HG03045 (cell line): ENCODE measurements at regions not wholly inside any gene's neighbourhood (a gene's known extent, or its start where the extent isn't known, plus 50 kb on each side); places are given as distances from the start of the nearest gene placed in this dataset.
"Not testable (repeated sequence)": the region's sequence is repeated elsewhere in the genome, so short reads cannot be mapped to it uniquely, and the experiment has no call there.

Source experiments
- ATAC-seq: cut with Tn5 transposase; IDR thresholded peaks from one replicate; pipeline ENCODE4 v1.9.1; 2021; ENCODE audit warnings: mild to moderate bottlenecking, moderate library complexity; ENCODE audit not compliant: unreplicated experiment

DNA sequence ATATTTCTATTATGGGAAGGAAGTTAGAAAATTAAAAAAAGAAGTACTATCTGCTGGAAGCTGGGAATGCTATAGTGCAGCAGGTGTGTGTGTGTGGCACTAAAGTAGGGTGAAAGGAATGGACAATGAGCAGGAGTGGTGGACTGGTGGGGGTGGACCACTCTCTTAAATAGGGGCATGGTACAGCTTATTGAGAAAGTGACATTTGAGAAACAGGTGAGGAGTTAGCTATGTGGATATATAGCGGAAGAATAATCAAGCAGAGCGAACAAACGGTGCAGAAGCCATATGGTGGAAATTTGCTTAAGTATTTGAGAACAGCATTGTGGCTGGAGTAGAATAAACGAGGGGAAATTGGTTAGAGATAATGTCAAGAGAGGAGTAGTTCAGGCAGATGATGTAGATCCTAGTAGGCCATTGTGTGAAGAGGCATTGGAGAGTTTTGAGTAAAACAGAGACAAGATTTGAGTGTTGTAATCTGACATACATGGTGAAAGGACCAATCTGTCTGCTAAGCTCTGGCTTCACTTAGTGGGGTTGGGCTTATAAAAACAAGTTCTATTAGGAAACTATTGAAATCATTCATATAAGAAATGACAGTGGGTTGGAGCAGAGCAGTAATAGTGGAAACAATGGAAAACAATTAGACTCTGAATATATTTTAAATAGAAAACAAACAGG, 149.2 kb upstream of the SYT10 start:
- ATAC-seq = no peak

DNA sequence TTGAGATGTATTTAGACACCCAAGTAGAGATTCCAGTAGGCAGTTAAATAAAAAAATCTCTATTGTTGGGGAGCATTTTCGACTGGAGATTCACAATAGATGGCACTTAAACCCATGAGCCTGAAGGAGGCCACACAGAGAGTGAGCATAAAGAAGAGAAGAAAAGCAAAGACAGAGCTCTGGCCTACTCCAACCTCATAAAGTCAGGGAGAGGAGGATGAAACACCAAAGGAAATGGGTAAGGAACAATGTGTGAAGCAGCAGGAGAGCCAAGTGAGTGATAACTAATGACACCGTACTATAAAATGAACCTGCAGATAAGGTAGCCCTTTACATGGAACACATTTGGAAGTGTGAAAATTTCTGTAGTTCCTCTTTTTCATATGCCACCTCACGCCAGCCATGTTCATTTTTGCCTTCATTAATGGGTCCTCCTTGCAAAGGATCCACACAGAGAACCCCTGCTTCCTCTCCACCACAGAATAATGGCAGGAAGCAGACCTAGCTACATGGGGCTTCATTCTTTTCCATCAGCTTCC, 150.0 kb upstream of the SYT10 start:
- no peak for ATAC-seq

DNA sequence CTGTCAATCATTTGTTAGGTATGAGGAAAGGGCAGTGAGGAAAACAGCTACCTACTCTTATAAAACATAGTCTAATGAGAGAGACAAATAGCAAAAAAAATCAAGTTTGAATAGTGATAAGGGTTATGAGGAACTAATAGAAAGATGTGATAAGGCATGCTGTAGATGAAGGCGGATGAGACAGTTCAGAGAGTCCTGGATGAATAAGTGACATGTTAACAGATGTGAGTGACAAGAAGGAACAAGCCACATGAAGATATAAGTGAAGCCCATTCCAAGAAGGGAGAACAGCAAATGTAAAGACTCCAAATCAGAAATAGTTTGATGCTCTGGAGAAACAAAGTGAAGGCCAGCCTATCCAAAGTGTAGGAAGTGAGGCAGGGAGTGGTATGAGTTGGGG, 154.1 kb upstream of the SYT10 start:
- ATAC-seq = no peak

DNA sequence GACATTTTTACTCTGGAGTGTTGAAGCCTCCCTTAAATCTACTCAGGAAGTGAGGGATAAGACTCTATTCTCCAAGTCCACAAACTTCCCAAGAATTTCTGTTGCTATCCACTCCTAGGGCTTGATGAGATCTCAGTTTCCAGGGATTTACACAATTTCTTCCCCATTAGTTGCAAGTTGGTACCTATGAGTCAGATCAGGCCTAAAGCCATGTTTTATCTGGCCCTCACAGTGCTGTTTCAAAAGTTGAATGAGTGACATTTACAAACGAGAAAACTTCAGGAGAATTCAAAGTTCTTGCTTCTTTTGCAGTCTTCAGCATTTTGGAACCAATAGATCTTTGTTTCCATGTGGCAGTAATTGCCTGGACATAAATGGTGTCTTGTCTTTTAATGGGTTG, 156.4 kb upstream of the SYT10 start:
- ATAC-seq = no peak

DNA sequence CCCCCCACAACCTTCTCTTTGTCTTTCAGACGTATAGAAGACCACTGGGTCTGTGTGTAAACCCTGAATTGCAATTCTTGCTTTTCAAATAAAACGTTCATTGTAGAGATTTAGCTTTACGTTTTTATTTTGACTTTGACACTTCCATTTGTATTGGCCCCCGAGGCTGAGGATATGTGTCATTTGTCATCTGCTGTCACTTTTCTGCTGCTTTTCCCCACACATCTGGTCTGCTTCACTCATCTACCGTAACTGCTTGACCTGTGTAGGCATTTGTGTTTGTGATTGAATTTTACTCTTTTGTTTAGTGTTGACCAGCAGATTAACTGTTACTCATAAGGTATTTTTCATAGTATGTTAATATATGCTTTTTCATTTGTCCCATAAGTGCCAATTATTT, 157.2 kb upstream of the SYT10 start:
- ATAC-seq = no peak

DNA sequence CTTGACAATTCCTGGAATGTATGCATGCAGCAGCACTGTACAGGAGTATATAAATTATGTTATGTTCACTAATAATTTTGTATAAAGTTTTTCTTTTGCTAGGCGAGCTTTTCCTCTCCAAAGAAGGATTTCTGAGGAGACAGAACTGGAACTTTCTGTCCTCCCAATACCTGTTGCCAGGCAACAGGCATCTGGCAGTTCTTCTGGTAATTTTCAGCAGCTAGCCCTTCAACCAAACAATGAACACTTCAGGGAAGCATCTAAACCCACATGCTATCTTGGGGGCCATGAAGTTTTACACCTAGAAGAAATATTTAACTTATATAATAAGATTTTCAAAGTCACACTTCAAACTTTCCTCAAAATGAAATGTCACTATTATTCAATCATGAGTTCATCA, 162.9 kb upstream of the SYT10 start:
- no peak for ATAC-seq

DNA sequence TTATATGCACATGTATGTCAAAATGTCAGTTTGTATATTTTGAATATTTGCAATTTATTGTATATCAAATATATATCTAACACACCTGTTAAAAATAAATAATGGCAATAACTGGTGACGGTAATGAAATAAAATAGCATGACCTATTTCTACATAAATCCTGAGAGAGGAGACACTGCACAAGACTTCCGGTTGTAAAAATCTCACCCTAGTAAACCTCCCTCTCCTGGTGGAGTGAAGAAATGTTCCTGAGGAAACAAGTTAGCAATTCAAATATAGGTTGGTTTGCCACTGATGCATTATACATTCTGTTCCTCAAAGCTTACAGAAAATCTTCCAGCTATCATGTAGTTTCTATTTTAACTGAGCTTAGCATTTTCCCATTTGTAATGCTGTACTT, 166.1 kb upstream of the SYT10 start:
- no peak for ATAC-seq

DNA sequence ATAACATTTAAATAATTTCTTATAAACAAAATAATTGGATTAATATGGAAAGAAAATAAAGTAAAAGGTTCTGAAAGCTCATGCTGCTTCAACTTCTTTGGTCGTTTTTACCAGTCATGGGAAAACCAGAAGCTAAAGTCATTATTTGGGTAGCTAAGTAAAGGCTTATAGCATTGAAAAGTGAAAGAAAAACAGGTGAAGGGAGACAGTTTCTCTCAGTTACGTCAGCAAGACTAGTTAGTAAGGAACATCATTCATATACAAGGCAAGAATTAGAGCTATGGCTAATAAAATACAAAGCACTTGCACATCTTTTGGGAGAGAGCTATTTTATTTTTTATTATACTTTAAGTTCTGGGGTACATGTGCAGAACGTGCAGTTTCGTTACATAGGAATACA, 170.3 kb upstream of the SYT10 start:
- no peak for ATAC-seq

DNA sequence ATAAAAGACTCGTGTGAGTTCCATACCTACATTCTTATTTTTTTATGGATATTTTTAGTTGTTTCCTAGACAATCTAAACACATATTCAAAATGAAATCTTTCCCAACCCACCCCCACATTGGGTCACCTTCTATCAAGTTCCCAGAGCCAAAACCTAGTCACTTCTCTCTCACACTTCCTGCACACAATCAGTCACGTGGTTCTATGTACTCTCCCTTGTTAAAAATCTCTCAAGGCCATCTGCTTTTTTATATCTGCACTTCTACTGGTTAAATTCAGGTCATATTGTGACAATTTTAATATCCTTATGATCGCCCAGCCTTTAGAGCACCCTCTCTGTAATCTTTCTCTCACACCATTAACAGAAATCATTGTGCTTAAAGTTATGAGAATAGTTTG, 175.0 kb upstream of the SYT10 start:
- ATAC-seq = no peak

DNA sequence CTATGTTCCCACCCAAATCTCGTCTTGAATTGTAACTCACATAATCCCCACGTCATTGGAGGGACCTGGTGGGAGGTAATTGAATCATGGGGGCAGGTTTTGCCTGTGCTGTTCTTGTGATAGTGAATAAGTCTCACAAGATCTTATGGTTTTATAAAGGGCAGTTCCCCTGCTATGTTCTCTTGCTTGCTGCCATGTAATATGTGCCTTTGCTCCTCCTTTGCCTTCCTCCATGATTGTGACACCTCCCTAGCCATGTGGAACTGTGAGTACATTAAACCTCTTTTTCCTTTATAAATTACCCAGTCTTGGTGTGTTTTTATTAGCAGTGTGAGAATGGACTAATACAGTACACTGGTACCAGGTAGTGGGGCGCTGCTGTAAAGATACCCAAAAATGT, 177.6 kb upstream of the SYT10 start:
- ATAC-seq = no peak

DNA sequence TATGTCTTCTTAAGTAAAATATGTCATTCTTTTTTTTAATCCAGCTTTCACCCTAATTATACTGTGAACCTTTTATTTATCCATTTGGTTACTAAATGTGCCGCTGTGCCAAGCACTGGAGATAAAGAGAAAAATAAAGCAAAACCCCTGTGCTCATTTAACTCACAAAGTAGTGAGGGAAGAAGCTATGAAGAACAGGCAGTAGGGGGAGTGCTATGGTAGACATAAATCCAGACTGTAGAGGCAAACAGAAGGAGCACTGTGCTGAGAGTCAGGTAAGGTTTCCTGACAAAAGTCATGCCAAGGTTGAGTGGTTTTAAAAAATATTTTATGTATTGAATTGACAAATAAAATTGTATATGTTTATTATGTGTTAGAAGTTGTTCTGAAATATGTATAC, 188.5 kb upstream of the SYT10 start:
- ATAC-seq = no peak

DNA sequence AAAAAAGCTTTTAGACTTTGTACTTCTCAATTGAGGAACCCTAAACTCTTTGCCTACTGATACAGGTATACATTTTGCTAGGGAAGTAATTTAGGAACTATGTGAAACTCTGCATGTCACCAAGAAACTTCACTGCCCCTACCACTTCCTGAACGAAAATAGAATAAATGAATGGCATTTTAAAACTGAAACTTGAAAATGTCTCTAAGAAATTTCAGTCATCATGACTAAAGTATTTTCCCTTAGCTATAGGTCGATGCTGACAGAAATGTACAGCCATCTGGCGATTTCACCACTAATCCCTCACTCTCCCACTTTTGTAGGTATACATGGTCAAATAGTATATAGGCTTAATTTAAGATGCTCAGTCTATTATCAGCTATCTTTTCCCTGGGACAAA, 194.9 kb upstream of the SYT10 start:
- ATAC-seq = no peak

DNA sequence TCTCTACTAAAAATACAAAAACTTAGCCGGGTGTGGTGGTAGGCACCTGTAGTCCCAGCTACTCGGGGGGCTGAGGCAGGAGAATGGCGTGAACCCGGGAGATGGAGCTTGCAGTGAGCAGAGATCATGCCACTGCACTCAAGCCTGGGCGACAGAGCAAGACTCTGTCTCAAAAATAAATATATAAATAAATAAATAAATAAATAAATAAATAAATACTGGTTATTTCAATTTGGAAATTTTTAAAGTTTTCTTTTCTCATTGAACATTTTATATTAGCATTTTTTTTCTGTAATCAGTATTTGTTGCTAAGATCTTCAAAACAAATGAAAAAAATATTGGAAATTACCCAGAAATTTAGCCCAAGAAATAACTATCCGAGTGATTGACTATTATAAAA, 197.3 kb upstream of the SYT10 start:
- not testable (repeated sequence) for ATAC-seq

DNA sequence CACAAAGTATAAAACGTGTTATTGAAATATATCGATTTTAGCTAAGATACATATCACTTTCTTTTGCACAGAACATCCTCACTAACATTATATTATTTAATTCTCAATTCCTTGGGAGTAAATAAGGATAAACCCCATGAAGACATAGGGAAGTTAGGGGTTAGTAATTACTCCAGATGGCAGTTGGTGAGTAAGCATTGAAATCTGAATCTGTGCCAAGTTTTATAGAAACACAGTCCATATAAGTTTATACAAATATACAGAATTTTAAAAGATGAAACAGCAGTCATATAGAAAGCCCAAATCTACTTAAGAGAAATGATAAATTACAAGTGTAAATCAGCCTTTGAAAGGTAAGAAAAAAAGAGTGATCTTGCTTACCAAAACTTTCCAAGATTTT, 200.4 kb upstream of the SYT10 start:
- no peak for ATAC-seq

DNA sequence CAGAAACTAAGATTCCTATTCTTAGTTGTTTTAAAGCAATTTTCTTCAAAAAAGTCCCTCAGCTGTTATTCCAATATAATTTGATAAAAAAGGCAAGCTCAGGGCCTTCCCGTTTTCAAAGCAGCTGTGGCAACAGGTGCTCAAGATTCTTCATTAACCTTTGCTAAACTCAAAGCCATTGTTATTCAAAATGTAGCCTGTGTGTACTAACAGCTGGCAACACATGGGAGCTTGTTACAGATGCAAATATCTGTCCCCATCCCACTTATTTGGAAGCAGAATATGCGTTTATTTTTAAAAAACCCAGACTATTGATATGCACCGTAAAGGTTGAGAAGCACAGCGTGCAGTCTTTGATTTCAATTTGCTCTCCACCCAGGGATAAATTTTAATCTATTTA, 210.4 kb upstream of the SYT10 start:
- no peak for ATAC-seq

DNA sequence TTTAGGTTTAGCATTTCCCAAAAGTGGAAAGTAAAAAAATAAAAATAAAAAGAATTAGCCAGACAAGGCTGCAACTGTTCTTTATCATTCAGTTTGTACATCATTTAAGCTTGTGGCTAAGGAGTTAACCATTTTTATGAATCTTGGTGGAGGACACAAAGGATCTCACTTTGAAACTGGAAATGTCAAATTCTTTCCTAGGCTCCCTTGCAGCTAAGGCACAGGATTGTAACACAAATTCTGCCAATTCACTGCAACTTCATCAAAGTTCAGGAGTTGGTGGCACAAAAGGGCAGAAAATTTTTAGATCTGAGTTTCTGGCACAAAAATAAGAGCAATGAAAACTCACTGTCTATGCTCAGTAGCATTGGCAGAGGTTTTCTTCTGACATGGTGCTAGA, 211.2 kb upstream of the SYT10 start:
- ATAC-seq = no peak

DNA sequence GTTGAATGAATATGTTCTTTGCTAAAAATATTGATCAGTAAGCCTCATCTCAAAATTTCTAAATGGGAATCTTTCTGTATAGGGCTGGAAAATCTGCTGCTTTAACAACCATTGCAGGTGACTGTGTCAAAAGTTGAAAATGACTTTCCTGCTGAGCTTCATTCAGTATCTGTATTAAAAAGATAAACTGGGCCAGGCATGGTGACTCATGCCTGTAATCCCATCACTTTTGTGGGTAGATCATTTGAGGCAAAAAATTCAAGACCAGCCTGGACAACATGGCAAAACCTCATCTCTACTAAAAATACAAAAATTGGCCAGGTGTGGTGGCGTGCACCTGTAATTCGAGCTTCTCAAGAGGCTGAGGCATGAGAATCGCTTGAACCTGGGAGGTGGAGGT, 213.7 kb upstream of the SYT10 start:
- no peak for ATAC-seq

DNA sequence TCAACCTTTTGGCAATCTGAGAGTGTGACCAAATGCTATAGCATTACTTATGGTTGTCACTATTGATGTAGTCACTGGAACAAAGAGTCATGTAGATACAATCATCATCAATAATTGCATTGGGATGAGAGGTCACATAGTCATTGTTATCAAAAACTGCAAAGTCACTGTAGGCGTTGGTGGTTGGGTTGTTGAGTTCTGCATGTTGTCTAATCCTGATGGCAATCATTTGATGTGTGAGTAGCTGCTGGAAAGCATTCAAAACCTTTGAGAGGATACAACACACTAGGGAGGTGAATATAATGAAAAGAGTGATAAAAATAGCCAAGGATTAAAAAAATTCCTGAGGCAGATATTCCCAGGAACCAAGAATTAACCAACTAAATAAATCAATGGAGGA, 214.7 kb upstream of the SYT10 start:
- no peak for ATAC-seq

DNA sequence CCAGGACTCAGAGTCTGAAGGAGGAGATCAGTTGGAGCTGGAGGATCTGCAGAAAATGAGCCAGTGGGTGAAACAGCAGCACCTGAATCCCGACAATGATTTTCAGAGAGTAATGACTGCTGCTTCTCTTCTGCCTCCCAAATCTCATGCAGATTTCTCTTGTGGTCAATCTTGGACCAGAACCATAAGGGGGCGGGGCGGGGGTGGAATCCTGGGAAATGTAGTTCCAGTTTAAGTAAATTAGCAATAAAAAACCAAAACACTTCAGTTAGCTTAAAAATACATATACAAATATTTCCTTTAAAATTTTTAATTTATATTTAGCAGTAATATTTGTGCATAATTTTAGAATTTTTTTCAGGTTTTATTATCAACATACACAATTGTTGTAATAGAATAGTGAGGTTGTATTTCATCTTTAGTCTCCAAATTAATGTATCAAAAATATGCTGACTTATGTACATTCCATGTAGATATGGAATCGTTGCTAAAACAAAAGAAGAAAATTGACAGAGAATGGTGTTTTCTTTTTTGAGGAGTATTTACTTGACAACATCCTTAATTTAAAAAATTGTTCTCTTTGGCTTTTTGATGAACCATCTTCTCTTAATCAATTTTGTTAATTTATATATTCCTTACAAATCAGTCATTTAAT, 223.5 kb upstream of the SYT10 start:
- no peak for ATAC-seq

DNA sequence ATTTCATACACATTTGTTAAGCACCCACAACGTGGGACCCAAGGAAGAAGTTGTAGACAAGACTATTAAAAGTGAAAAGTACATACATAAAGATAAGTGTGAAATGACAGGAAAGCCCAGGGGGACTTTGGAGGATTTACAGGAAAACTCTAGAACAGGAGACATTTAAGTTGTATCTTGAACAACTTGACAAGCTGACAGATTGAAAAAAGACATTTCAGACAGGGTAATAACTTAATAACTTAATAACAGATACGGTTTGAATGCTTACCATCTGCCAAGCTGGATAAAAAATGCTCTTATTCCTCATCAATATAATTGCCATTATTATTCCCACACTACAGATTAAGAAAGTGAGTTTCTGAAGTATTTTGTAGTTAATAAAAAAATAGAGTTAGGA, 229.7 kb upstream of the SYT10 start:
- ATAC-seq = no peak

DNA sequence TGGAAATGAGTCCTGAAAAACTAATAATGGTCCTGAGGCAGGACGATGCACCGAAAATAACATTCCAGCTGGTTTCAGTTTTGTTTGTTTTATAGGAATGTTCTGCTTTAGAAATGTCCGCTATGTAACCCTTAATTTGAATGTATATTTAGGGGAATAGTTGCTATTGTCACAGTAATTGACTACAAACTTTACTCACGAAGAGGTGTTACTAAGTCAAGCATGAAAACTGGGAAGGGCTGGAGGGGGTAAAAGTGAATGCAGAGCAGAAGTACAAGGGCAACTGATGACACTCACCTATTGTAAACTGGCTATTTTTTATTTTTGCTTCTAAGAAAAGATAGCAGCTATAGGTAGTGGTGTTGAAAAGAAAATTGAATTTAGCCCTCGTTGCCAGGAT, 230.7 kb upstream of the SYT10 start:
- no peak for ATAC-seq

DNA sequence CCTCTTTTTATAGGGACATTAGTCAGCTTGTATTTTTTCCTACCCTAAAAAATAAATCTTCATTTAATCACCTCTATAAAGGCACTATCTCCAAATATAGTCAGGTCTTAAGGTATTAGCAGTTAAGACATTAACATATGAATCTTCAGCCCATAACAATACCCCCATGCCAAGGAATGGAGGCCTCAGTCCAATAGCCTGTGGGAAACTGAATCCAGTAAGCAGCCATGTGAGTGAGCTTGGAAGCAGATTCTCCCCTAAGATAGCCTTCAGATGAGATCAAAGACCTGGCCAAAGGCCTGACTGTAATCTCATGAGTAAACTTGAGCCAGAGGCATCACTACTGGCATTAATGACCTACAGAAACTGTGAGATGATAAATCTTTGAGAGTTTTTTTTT, 232.1 kb upstream of the SYT10 start:
- ATAC-seq = no peak
